ENCODE measurements at regions not wholly inside any gene's neighbourhood (a gene's known extent, or its start where the extent isn't known, plus 50 kb on each side); places are given as distances from the start of the nearest gene placed in this dataset.

DNA sequence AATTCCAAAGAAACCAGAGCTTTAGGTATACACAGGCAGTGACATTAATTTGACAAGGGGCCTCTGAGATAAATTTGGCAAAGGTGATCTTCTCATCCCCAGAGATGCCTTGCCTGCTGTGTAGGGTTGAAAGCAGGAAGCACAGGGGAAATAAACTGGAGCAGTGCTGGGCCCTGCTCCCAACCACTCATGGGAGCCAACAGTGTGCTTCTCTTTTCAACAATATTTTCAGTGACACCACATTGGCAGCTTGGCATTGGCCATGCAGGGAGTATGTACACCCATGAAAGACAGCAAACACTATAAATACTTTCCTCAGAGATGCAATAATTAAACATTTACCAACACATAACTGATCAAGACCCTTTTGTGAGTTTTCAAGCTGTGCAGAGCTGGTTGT is 90.7 kb upstream of the F13A1 start:
- Histone ChIP-seq H3K4me3 (no peak overlapping the region), H3K27ac (no peak overlapping the region), H3K27me3 (no peaks in the 10 kb centered on the region), H3K36me3 (no peaks in the 10 kb centered on the region), H3K4me1 (no peaks in the 10 kb centered on the region), H3K9me3 (no peaks in the 10 kb centered on the region)
- no peak for DNase-seq (ENCODE audit: low spot score in 2 of 2)
- intact Hi-C loops (cut with DNase I; ENCODE audit: low total_unique reads): no loop called here
- TF ChIP-seq, protein P1, sequence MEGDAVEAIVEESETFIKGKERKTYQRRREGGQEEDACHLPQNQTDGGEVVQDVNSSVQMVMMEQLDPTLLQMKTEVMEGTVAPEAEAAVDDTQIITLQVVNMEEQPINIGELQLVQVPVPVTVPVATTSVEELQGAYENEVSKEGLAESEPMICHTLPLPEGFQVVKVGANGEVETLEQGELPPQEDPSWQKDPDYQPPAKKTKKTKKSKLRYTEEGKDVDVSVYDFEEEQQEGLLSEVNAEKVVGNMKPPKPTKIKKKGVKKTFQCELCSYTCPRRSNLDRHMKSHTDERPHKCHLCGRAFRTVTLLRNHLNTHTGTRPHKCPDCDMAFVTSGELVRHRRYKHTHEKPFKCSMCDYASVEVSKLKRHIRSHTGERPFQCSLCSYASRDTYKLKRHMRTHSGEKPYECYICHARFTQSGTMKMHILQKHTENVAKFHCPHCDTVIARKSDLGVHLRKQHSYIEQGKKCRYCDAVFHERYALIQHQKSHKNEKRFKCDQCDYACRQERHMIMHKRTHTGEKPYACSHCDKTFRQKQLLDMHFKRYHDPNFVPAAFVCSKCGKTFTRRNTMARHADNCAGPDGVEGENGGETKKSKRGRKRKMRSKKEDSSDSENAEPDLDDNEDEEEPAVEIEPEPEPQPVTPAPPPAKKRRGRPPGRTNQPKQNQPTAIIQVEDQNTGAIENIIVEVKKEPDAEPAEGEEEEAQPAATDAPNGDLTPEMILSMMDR (IDR thresholded peaks at IDR 0.05): no peak
- no peak for TF ChIP-seq POLR2AphosphoS5 (IDR thresholded peaks at IDR 0.05)
- no peak for TF ChIP-seq POLR2A (IDR thresholded peaks at IDR 0.05)

DNA sequence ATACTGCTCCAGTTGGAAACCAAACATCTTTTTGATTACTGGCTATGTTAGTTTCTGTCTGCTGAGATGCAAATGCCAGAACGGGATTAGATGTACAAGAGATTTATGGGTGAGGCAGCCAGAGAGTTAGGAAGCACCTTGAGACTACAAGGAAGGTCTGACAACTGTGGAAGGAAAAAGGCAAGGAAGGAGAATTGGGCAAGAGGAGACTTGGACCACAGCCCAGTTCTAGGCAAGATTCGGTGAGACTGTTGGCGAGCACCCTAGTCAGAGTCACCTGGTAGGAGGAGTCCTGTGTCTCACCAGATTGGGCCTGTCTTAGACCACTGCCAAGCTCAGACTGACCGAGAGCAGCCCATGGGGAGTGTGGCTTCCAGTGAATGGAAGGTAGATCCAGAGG is 91.8 kb upstream of the F13A1 start:
- DNase-seq (ENCODE audit: low spot score in 2 of 2): no peak
- H3K4me1 ChIP-seq: no peaks in the 10 kb centered on the region
- no peak for TF ChIP-seq POLR2A (IDR thresholded peaks at IDR 0.05)
- TF ChIP-seq POLR2AphosphoS5 (IDR thresholded peaks at IDR 0.05): no peak
- TF ChIP-seq, protein P1 (IDR thresholded peaks at IDR 0.05): no peak
- no peak overlapping the region for H3K27ac ChIP-seq
- H3K27me3 ChIP-seq: no peaks in the 10 kb centered on the region
- intact Hi-C loops (cut with DNase I; ENCODE audit: low total_unique reads): no loop called here
- H3K9me3 ChIP-seq: no peaks in the 10 kb centered on the region
- H3K4me3 ChIP-seq: no peak overlapping the region
- no peaks in the 10 kb centered on the region for H3K36me3 ChIP-seq

DNA sequence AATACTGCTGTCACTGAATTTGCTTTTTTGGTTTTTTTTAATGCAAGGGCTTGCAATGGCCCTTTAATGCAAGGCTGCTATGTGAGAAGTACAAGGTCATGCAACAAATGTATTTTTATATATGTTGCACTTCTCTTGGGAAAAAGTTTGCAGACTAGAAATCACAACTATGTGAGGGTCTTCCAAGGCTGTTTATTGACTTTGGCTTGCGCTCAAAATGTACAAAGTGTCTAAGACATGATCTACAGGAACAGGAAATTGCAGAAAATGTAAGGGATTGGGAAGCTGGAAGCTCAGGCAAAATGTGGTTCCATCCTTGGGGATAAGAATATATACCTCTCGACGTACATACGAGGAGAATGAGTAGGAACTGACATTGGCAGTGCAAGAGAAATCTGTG is 92.2 kb upstream of the F13A1 start:
- Histone ChIP-seq H3K27ac (no peak overlapping the region), H3K4me3 (no peak overlapping the region), H3K4me1 (no peaks in the 10 kb centered on the region), H3K27me3 (no peaks in the 10 kb centered on the region), H3K9me3 (no peaks in the 10 kb centered on the region), H3K36me3 (no peaks in the 10 kb centered on the region)
- TF ChIP-seq, protein P1 (IDR thresholded peaks at IDR 0.05): no peak
- no peak for TF ChIP-seq POLR2AphosphoS5 (IDR thresholded peaks at IDR 0.05)
- TF ChIP-seq POLR2A (IDR thresholded peaks at IDR 0.05): no peak
- intact Hi-C loops (cut with DNase I; ENCODE audit: low total_unique reads): no loop called here
- DNase-seq (ENCODE audit: low spot score in 2 of 2): no peak

DNA sequence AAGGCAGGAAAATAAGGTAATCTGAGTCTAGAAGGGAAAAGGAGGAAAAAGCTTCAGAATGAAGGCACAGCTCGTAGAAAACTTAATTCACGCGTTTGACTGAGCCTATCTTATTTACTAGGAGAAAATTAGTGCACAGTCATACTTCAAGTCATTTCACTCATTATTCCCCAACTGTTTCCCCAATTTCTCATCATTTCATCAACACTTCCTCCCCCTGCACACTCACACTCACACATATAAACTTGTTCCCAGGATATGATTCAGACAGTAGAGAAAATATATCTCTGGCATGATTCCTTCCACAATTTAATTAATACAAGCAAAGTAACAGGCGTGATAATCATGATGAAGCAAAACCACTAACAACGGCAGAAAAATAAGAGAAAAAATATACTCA is 94.5 kb upstream of the F13A1 start:
- Histone ChIP-seq H3K4me3 (no peak overlapping the region), H3K36me3 (no peaks in the 10 kb centered on the region), H3K27me3 (no peaks in the 10 kb centered on the region), H3K27ac (no peak overlapping the region), H3K4me1 (no peaks in the 10 kb centered on the region), H3K9me3 (no peaks in the 10 kb centered on the region)
- DNase-seq (ENCODE audit: low spot score in 2 of 2): no peak
- intact Hi-C loops (cut with DNase I; ENCODE audit: low total_unique reads): no loop called here
- no peak for TF ChIP-seq POLR2A (IDR thresholded peaks at IDR 0.05)
- TF ChIP-seq, protein P1 (IDR thresholded peaks at IDR 0.05): no peak
- TF ChIP-seq POLR2AphosphoS5 (IDR thresholded peaks at IDR 0.05): no peak

DNA sequence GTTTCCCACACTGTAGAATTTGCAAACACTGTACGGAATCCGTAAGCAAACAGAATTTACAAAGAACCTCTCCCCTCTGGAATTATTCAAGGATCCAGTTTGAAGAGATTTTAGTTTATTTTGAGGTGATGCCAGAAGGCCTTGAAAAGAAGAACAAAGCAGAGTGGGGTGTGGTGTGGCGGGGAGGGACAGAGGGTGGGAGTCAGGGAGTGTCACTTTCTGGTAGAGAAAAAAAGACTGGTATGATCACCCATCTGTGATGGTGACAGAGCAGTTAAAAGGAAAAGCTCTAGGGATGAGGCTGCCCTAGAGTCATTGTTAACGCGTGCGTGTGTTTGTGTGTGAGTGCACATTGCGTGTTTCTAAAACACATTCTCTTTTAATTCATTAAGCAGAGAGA is 97.0 kb upstream of the F13A1 start:
- DNase-seq (ENCODE audit: low spot score in 2 of 2): no peak
- H3K27ac ChIP-seq: no peak overlapping the region
- H3K36me3 ChIP-seq: no peaks in the 10 kb centered on the region
- no peaks in the 10 kb centered on the region for H3K4me1 ChIP-seq
- no peaks in the 10 kb centered on the region for H3K9me3 ChIP-seq
- no peak for TF ChIP-seq POLR2A (IDR thresholded peaks at IDR 0.05)
- H3K4me3 ChIP-seq: no peak overlapping the region
- no peaks in the 10 kb centered on the region for H3K27me3 ChIP-seq
- intact Hi-C loops (cut with DNase I; ENCODE audit: low total_unique reads): no loop called here

DNA sequence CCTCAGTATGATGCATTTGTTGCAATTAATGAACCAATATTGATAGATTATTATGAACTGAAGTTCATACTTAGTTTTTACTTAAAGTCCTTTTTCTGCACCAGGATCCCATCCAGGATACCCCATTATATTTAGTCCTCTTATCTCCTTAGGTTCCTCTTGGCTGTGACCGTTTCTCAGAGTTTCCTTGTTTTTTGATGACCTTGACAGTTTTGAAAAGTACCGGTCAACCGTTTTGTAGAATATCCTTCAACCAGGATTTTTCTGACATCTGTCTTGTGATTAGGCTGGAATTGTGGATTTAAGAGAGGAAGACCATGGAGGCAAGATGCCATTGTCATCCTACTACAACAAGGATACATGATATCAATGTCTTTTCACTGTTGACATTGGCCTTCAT is 98.0 kb upstream of the F13A1 start:
- no peaks in the 10 kb centered on the region for H3K36me3 ChIP-seq
- no peaks in the 10 kb centered on the region for H3K4me1 ChIP-seq
- no peak for DNase-seq (ENCODE audit: low spot score in 2 of 2)
- no peaks in the 10 kb centered on the region for H3K27me3 ChIP-seq
- no peaks in the 10 kb centered on the region for H3K9me3 ChIP-seq
- H3K27ac ChIP-seq: no peak overlapping the region
- no peak overlapping the region for H3K4me3 ChIP-seq
- TF ChIP-seq, protein P1 (IDR thresholded peaks at IDR 0.05): no peak
- no peak for TF ChIP-seq POLR2AphosphoS5 (IDR thresholded peaks at IDR 0.05)
- no peak for TF ChIP-seq POLR2A (IDR thresholded peaks at IDR 0.05)
- intact Hi-C loops (cut with DNase I; ENCODE audit: low total_unique reads): no loop called here
